Suprapubic skin (tissue), 3 donors: ENCODE measurements at regions not wholly inside any gene's neighbourhood (a gene's known extent, or its start where the extent isn't known, plus 50 kb on each side); places are given as distances from the start of the nearest gene placed in this dataset.

Experiments used
- POLR2A ChIP-seq, 2 donors: fragments of 450-650 bp; IDR thresholded peaks; one replicate each; pipeline ENCODE4 v1.6.1; 2017; ENCODE audit warnings: antibody characterized with exemption in 2 of 2, mild to moderate bottlenecking in 2 of 2, moderate library complexity in 2 of 2
- TF ChIP-seq, protein P1 (sequence below), 2 donors: fragments of 200-600 bp in 1 of 2; fragments of 450-650 bp in 1 of 2; sonication (generic) in 1 of 2; IDR thresholded peaks; one replicate each; pipeline ENCODE4 v1.5.1; 2016 to 2019; ENCODE audit warnings: antibody characterized with exemption in 2 of 2, mild to moderate bottlenecking in 1 of 2, moderate library complexity in 1 of 2

DNA sequence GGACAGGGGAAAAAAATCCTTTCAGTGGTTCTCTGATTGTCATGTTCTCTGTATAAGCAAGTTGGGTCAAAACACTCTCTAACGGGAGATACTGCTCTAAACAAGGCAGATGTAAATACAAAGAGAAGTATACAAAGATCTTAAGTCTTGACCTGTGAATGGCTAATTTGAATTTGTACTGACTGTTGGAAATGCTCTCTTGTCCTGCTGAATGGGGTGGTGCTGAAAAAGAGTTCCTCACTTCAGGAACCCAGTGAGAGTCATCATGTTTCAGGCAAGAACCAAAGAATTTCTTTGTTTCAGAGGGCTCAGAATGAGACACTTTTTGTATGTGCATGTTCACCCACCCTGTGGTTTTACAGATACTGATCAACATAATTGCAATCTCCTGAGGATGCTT lies 461.0 kb downstream of the NR2F1-AS1 start:
- TF ChIP-seq POLR2A (IDR thresholded peaks at IDR 0.05), result no peak
- TF ChIP-seq, protein P1, sequence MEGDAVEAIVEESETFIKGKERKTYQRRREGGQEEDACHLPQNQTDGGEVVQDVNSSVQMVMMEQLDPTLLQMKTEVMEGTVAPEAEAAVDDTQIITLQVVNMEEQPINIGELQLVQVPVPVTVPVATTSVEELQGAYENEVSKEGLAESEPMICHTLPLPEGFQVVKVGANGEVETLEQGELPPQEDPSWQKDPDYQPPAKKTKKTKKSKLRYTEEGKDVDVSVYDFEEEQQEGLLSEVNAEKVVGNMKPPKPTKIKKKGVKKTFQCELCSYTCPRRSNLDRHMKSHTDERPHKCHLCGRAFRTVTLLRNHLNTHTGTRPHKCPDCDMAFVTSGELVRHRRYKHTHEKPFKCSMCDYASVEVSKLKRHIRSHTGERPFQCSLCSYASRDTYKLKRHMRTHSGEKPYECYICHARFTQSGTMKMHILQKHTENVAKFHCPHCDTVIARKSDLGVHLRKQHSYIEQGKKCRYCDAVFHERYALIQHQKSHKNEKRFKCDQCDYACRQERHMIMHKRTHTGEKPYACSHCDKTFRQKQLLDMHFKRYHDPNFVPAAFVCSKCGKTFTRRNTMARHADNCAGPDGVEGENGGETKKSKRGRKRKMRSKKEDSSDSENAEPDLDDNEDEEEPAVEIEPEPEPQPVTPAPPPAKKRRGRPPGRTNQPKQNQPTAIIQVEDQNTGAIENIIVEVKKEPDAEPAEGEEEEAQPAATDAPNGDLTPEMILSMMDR (IDR thresholded peaks at IDR 0.05), result no peak
